ENCODE measurements at regions not wholly inside any gene's neighbourhood (a gene's known extent, or its start where the extent isn't known, plus 50 kb on each side); places are given as distances from the start of the nearest gene placed in this dataset.

DNA sequence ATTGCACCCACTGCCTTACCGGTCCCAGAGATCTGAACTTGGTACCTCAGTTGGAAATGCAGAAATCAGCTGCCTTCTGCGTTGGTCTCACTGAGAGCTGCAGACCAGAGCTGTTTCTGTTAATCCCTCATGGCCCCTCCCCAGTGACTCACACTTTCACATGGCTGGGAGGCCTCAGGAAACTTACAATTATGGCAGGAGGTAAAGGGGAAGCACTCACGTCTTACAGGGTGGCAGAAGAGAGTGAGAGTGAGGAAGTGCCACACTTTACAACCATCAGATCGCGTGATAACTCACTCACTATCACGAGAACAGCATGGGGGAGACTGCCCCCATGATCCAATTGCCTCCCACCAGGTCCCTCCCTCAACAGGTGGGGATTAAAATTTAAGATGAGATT, 648.5 kb downstream of the MTRR start:
- TF ChIP-seq POLR2A (IDR thresholded peaks at IDR 0.05) (no peak), EP300 (IDR thresholded peaks at IDR 0.05) (no peak), POLR2AphosphoS5 (IDR thresholded peaks at IDR 0.05) (no peak)
- TF ChIP-seq, protein P1, sequence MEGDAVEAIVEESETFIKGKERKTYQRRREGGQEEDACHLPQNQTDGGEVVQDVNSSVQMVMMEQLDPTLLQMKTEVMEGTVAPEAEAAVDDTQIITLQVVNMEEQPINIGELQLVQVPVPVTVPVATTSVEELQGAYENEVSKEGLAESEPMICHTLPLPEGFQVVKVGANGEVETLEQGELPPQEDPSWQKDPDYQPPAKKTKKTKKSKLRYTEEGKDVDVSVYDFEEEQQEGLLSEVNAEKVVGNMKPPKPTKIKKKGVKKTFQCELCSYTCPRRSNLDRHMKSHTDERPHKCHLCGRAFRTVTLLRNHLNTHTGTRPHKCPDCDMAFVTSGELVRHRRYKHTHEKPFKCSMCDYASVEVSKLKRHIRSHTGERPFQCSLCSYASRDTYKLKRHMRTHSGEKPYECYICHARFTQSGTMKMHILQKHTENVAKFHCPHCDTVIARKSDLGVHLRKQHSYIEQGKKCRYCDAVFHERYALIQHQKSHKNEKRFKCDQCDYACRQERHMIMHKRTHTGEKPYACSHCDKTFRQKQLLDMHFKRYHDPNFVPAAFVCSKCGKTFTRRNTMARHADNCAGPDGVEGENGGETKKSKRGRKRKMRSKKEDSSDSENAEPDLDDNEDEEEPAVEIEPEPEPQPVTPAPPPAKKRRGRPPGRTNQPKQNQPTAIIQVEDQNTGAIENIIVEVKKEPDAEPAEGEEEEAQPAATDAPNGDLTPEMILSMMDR (IDR thresholded peaks at IDR 0.05), result no peak
